K562 (cell line): ENCODE measurements at regions not wholly inside any gene's neighbourhood (a gene's known extent, or its start where the extent isn't known, plus 50 kb on each side); places are given as distances from the start of the nearest gene placed in this dataset.

Experiments
- ATAC-seq: fragments of 200-7000 bp; cut with Tn5 transposase; 3 replicates; pipeline ENCODE4 v1.9.1; 2020; ENCODE audit warnings: moderate library complexity
- BruUV-seq: library from RNA; stranded (reverse); fragments of 400-500 nt; replicated peaks from 2 replicates; lab custom pipeline; 2021; lab: Mats Ljungman, UMichigan
- CTCF ChIA-PET: fragments of 300-600 bp; formaldehyde crosslinking; extraction: SDS; loops from one replicate; lab custom pipeline; 2021; ENCODE audit warnings: low intra/inter-chr PET ratio; lab: Yijun Ruan, JAX
- POLR2A ChIA-PET: fragments of 300-600, 350-650 bp; sonication (Branson Sonifier 250); formaldehyde crosslinking; extraction: SDS; loops from one replicate; lab custom pipeline; 2021; ENCODE audit warnings: antibody characterized with exemption, inconsistent platforms; lab: Yijun Ruan, JAX
- DNase-seq, 4 experiments: peaks; one replicate each; pipeline versions ENCODE4 v3.0.0 to v3.0.0-alpha.2; 2011 to 2018; ENCODE audit warnings: low spot score in 3 of 4, mixed read lengths in 3 of 4; ENCODE audit errors: extremely low read depth in 1 of 4
- FAIRE-seq: peaks from 2 replicates; lab custom pipeline; 2011; peaks lifted over from hg19 to GRCh38; lab: Jason Lieb, UNC
- H2AFZ ChIP-seq: 2 replicates; pipeline ENCODE4 v1.6.0; 2011; ENCODE audit warnings: low read depth, low read length, control low read depth, inconsistent platforms
- H3K27ac ChIP-seq: fragments of 200-600 bp; 3 replicates; pipeline ENCODE4 v1.8.0; 2011; ENCODE audit warnings: low read depth, mild to moderate bottlenecking, control low read depth, inconsistent platforms, low read length, moderate library complexity, mixed read lengths; ENCODE audit errors: extremely low read depth
- H3K27me3 ChIP-seq, 2 experiments: fragments of 300-600 bp in 1 of 2; 2 replicates in 1 of 2; 3 replicates in 1 of 2; pipeline versions ENCODE4 v1.6.0 to v1.8.0; 2011; ENCODE audit warnings: inconsistent platforms in 2 of 2, low read length in 2 of 2, mild to moderate bottlenecking in 1 of 2, mixed read lengths in 1 of 2, moderate library complexity in 1 of 2; ENCODE audit not compliant: control insufficient read depth in 2 of 2, insufficient read depth in 2 of 2
- H3K36me3 ChIP-seq: fragments of 300-600 bp; 3 replicates; pipeline ENCODE4 v1.8.0; 2011; ENCODE audit warnings: mild to moderate bottlenecking, low read length, inconsistent platforms; ENCODE audit not compliant: control insufficient read depth, insufficient read depth
- H3K4me1 ChIP-seq, 2 experiments: fragments of 200-600 bp in 1 of 2; replicated peaks in 1 of 2; 2 replicates in 1 of 2; 3 replicates in 1 of 2; pipeline versions ENCODE4 v1.5.1 to v1.8.0; 2011; ENCODE audit warnings: inconsistent platforms in 2 of 2, low read length in 2 of 2, mild to moderate bottlenecking in 1 of 2, mixed read lengths in 1 of 2, moderate library complexity in 1 of 2; ENCODE audit not compliant: control insufficient read depth in 2 of 2, insufficient read depth in 2 of 2
- H3K4me2 ChIP-seq: 2 replicates; pipeline ENCODE4 v1.6.1; 2011; ENCODE audit warnings: low read length, control low read depth, inconsistent platforms, mixed read lengths; ENCODE audit not compliant: insufficient read depth
- H3K4me3 ChIP-seq: fragments of 200-600 bp; sonication (generic), shearing (Covaris generic); 2 replicates; pipeline ENCODE4 v1.5.1; 2016; ENCODE audit warnings: control low read depth, inconsistent platforms
- H3K79me2 ChIP-seq: fragments of 200-600 bp; 3 replicates; pipeline ENCODE4 v1.8.0; 2011; ENCODE audit warnings: low read length, inconsistent platforms; ENCODE audit not compliant: control insufficient read depth, insufficient read depth
- H3K9ac ChIP-seq, 2 experiments: 2 replicates each; pipeline versions ENCODE4 v1.6.0 to v1.6.1; 2011; ENCODE audit warnings: low read depth in 2 of 2, low read length in 2 of 2, control low read depth in 1 of 2, inconsistent platforms in 1 of 2, mild to moderate bottlenecking in 1 of 2, mixed read lengths in 1 of 2; ENCODE audit not compliant: insufficient read depth in 1 of 2
- H3K9me1 ChIP-seq: one replicate; pipeline ENCODE4 v1.6.0; 2011; ENCODE audit warnings: inconsistent platforms, mild to moderate bottlenecking, low read length, moderate library complexity; ENCODE audit not compliant: control insufficient read depth, insufficient read depth
- H3K9me3 ChIP-seq: replicated peaks from 2 replicates; pipeline ENCODE4 v1.5.1; 2011; ENCODE audit warnings: low read depth, low read length, inconsistent platforms; ENCODE audit not compliant: control insufficient read depth, insufficient read depth
- H4K20me1 ChIP-seq: replicated peaks from 2 replicates; pipeline ENCODE4 v1.6.1; 2011; ENCODE audit warnings: low read length, inconsistent platforms, mixed read lengths; ENCODE audit not compliant: control insufficient read depth, insufficient read depth
- FOXA3 ChIP-seq, 2 experiments: fragments of 450-650 bp in 1 of 2; sonication (generic) in 1 of 2; formaldehyde crosslinking; IDR thresholded peaks in 1 of 2; conservative IDR thresholded peaks in 1 of 2; 2 replicates each; pipeline versions ENCODE4 v1.4.0 to v1.8.0; 2020 to 2022; ENCODE audit warnings: mild to moderate bottlenecking in 2 of 2, missing genetic modification reagents in 1 of 2
- FUS ChIP-seq: fragments of 200-400 bp; formaldehyde crosslinking; optimal IDR thresholded peaks from 2 replicates; pipeline ENCODE3; 2017; ENCODE audit warnings: low read depth, low read length
- MECOM ChIP-seq: fragments of 250-450 bp; sonication (Bioruptor Pico); IDR thresholded peaks from 2 replicates; pipeline ENCODE4 v1.8.0; 2022; ENCODE audit warnings: inconsistent platforms
- MTF1 ChIP-seq: fragments of 250-450 bp; sonication (Bioruptor Pico); IDR thresholded peaks from 2 replicates; pipeline ENCODE4 v1.9.0; 2021; ENCODE audit warnings: moderate library complexity, mild to moderate bottlenecking, inconsistent platforms, borderline replicate concordance
- PHB ChIP-seq: fragments of 250-450 bp; sonication (Bioruptor Pico); IDR thresholded peaks from 2 replicates; pipeline ENCODE4 v1.5.0; 2021
- SAFB ChIP-seq: fragments of 200-400 bp; formaldehyde crosslinking; IDR thresholded peaks from 2 replicates; pipeline ENCODE4 v1.6.1; 2017; ENCODE audit warnings: low read depth, low read length, borderline replicate concordance
- SAP30 ChIP-seq: fragments of 200-600 bp; sonication (generic); IDR thresholded peaks from 2 replicates; pipeline ENCODE4 v1.6.1; 2012; ENCODE audit warnings: borderline replicate concordance, low read depth, mild to moderate bottlenecking, moderate library complexity, low read length, control low read depth, inconsistent platforms; ENCODE audit not compliant: insufficient read depth, poor library complexity, severe bottlenecking
- TEAD4 ChIP-seq, 2 experiments: sonication (generic) in 1 of 2; formaldehyde crosslinking in 1 of 2; IDR thresholded peaks; 2 replicates each; pipeline versions ENCODE4 v1.6.1 to v1.8.0; 2012 to 2022; ENCODE audit warnings: borderline replicate concordance in 1 of 2, inconsistent platforms in 1 of 2, low read length in 1 of 2, mild to moderate bottlenecking in 1 of 2, missing genetic modification reagents in 1 of 2
- ZNF212 ChIP-seq: fragments of 450-650 bp; formaldehyde crosslinking; IDR thresholded peaks from 2 replicates; pipeline ENCODE4 v1.4.0; 2020; ENCODE audit warnings: mild to moderate bottlenecking
- WGBS: fragments of 100-300 bp; shearing (Covaris generic); methylation state at CpG from one replicate; pipeline ENCODE4 v1.1.6; 2016; ENCODE audit warnings: low coverage, mixed read lengths; ENCODE audit not compliant: insufficient coverage; ENCODE audit errors: missing lambda C conversion rate; 5-methylcytosine and 5-hydroxymethylcytosine counted together
- in situ Hi-C: fragments of 300-500 bp; cut with MboI; formaldehyde crosslinking; loops from 4 replicates; pipeline ENCODE4 v1.15.0; 2018; ENCODE audit warnings: inconsistent platforms, mixed read lengths
- intact Hi-C: fragments of 100-400 bp; cut with micrococcal nuclease; formaldehyde crosslinking; loops from 2 replicates; pipeline ENCODE4 v1.14.2; 2022
- TF ChIP-seq, protein P1 (sequence below): IDR thresholded peaks from 3 replicates; pipeline ENCODE4 v1.6.1; 2011; ENCODE audit warnings: borderline replicate concordance, mild to moderate bottlenecking, moderate library complexity; ENCODE audit not compliant: insufficient read length; ENCODE audit errors: extremely low read depth

- no peaks in the 10 kb centered on the region for H3K36me3 ChIP-seq
- POLR2A ChIA-PET = no interaction called here
Observed at GRCh38 chr1:102800406-102800805, 307.9 kb downstream of the COL11A1 start.

More at GRCh38 chr1:102800406-102800805, 307.9 kb downstream of the COL11A1 start:
- Histone ChIP-seq H2AFZ (no peak overlapping the region), H3K9ac (no peak overlapping the region), H3K79me2 (no peaks in the 10 kb centered on the region), H3K4me2 (no peak overlapping the region), H4K20me1 (no peaks in the 10 kb centered on the region), H3K4me3 (no peak overlapping the region), H3K9me3 (no peaks in the 10 kb centered on the region), H3K27ac (no peak overlapping the region), H3K9me1 (no peaks in the 10 kb centered on the region), H3K4me1 (no peaks in the 10 kb centered on the region), H3K27me3 (no peaks in the 10 kb centered on the region)
- no peak for TF ChIP-seq TEAD4 (IDR thresholded peaks at IDR 0.05; ENCODE audit: low read length)
- no peak for TF ChIP-seq TEAD4 (CRISPR knock-in tag; IDR thresholded peaks at IDR 0.05; ENCODE audit: borderline replicate concordance)
- no peak for TF ChIP-seq SAFB
- TF ChIP-seq, protein P1, sequence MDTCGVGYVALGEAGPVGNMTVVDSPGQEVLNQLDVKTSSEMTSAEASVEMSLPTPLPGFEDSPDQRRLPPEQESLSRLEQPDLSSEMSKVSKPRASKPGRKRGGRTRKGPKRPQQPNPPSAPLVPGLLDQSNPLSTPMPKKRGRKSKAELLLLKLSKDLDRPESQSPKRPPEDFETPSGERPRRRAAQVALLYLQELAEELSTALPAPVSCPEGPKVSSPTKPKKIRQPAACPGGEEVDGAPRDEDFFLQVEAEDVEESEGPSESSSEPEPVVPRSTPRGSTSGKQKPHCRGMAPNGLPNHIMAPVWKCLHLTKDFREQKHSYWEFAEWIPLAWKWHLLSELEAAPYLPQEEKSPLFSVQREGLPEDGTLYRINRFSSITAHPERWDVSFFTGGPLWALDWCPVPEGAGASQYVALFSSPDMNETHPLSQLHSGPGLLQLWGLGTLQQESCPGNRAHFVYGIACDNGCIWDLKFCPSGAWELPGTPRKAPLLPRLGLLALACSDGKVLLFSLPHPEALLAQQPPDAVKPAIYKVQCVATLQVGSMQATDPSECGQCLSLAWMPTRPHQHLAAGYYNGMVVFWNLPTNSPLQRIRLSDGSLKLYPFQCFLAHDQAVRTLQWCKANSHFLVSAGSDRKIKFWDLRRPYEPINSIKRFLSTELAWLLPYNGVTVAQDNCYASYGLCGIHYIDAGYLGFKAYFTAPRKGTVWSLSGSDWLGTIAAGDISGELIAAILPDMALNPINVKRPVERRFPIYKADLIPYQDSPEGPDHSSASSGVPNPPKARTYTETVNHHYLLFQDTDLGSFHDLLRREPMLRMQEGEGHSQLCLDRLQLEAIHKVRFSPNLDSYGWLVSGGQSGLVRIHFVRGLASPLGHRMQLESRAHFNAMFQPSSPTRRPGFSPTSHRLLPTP = no peak
- no peak for TF ChIP-seq MTF1
- no peak for TF ChIP-seq ZNF212 (CRISPR knock-in tag)
- no peak for TF ChIP-seq SAP30
- no peak for TF ChIP-seq FOXA3 (CRISPR knock-in tag; conservative IDR thresholded peaks at IDR 0.05 in 1 of 2, IDR thresholded peaks at IDR 0.05 in 1 of 2)
- TF ChIP-seq MECOM = no peak
- TF ChIP-seq FUS = no peak
- TF ChIP-seq PHB (CRISPR knock-in tag) = no peak
- CTCF ChIA-PET = no interaction called here
- no peak for ATAC-seq
- in situ Hi-C loops = no loop called here
- intact Hi-C loops = no loop called here
- no peak for DNase-seq
- WGBS = 2% methylated on average over 3 of the region's 3 CpGs
- BruUV-seq = no TSS peak
- FAIRE-seq = no peak
